Stimulated activated CD4-positive, alpha-beta T cell treated with anti-CD3 and anti-CD28 coated beads, Interleukin-1b, Interleukin-23, amount 100 ng/mL, for 1 hour (primary cell): ENCODE measurements at regions not wholly inside any gene's neighbourhood (a gene's known extent, or its start where the extent isn't known, plus 50 kb on each side); places are given as distances from the start of the nearest gene placed in this dataset.
"Not testable (repeated sequence)": the region's sequence is repeated elsewhere in the genome, so short reads cannot be mapped to it uniquely, and the experiment has no call there.

ENCODE experiments used
- DNase-seq, 2 donors: peaks; one replicate each; pipeline ENCODE4 v3.0.0-alpha.2; 2020; ENCODE audit warnings: low read depth in 2 of 2

DNA sequence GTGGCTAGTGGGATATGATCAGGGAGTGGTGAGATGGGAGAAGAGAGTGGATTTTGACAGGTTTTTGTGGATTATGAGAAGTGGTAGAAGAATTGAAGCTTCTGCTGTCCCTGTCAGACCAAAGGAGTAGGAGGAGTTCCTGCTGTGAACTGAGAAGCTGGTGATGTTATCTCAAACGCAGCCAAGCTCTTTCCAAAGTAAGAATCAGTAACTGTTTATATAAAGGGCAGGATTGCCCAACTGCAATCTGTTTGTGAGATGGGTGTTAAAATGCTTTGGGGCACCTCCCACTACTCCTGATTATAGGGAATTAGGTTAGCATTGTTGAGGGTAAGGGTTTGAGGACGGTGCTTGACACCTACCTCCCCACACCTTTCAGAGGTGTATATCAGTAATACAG, 60.5 kb upstream of the USP25 start:
- no peak for DNase-seq

- DNase-seq = no peak
Measured at GRCh38 chr21:15671188-15671587, 58.6 kb upstream of the USP25 start.

DNA sequence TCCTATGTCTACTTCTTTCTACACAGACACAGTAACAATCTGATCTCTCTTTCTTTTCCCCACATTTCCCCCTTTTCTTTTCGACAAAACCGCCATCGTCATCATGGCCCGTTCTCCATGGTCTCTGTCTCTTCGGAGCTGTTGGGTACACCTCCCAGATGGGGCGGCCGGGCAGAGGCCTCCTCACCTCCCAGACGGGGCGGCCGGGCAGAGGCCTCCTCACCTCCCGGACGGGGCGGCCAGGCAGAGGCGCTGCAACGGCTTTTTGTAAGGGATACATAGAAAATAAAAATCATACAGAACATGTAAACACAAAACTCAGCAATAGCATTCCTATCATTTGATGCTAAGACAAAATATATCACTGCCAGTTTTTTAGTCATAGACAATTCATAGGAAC, 57.2 kb upstream of the USP25 start:
- not testable (repeated sequence) for DNase-seq

GRCh38 chr21:15676935-15677334, 52.8 kb upstream of the USP25 start:
- DNase-seq = no peak

DNA sequence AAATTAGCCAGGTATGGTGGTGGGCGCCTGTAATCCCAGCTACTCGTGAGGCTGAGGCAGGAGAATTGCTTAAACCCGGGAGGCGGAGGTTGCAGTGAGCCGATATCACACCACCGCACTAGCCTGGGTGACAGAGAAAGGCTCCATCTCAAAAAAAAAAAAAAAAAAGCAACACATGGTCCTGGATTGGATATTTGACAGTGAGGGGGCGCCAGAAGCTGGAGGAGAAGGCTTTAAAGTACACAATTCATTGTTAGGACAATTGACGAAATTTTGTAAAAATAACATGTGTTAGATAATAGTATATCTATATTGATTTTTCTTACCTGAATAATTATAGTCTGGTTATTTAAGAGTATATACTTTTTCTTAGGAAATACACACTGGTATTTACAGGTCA, 50.2 kb upstream of the USP25 start:
- no peak for DNase-seq
